H1 (cell line): ENCODE measurements at regions not wholly inside any gene's neighbourhood (a gene's known extent, or its start where the extent isn't known, plus 50 kb on each side); places are given as distances from the start of the nearest gene placed in this dataset.

Source experiments
- CTCF ChIA-PET: fragments of 300-600 bp; sonication (Branson Sonifier 250); formaldehyde crosslinking; loops from one replicate; lab custom pipeline; 2021; ENCODE audit not compliant: partially characterized antibody; lab: Charles Lee
- POLR2A ChIA-PET: fragments of 300-600 bp; sonication (Branson Sonifier 250); formaldehyde crosslinking; loops from one replicate; lab custom pipeline; 2021; ENCODE audit warnings: inconsistent platforms; ENCODE audit not compliant: partially characterized antibody; lab: Charles Lee
- DNase-seq, 2 experiments: peaks; one replicate each; pipeline versions ENCODE4 v3.0.0 to v3.0.0-alpha.2; 2010 to 2022; ENCODE audit warnings: low spot score in 2 of 2, low read depth in 1 of 2, mixed read lengths in 1 of 2
- FAIRE-seq: peaks from 2 replicates; lab custom pipeline; 2011; peaks lifted over from hg19 to GRCh38; lab: Jason Lieb, UNC
- H2AFZ ChIP-seq: 2 replicates; pipeline ENCODE4 v1.8.1; 2012; ENCODE audit warnings: low read length, inconsistent platforms
- H2AK5ac ChIP-seq: 2 replicates; pipeline ENCODE4 v1.6.1; 2013; ENCODE audit warnings: low read depth, low read length
- H2BK120ac ChIP-seq: replicated peaks from 2 replicates; pipeline ENCODE3; 2013; ENCODE audit warnings: low read depth, low read length, inconsistent platforms
- H2BK12ac ChIP-seq: 2 replicates; pipeline ENCODE4 v1.6.1; 2013; ENCODE audit warnings: low read depth, low read length
- H2BK15ac ChIP-seq: 2 replicates; pipeline ENCODE4 v1.6.1; 2013; ENCODE audit warnings: low read length
- H2BK20ac ChIP-seq: 2 replicates; pipeline ENCODE4 v1.6.1; 2013; ENCODE audit warnings: low read length
- H2BK5ac ChIP-seq: 2 replicates; pipeline ENCODE4 v1.6.1; 2013; ENCODE audit warnings: low read depth, low read length
- H3K14ac ChIP-seq: 2 replicates; pipeline ENCODE4 v1.6.1; 2013; ENCODE audit warnings: inconsistent platforms; ENCODE audit not compliant: insufficient read length
- H3K18ac ChIP-seq: 2 replicates; pipeline ENCODE4 v1.6.1; 2013; ENCODE audit warnings: low read length; ENCODE audit errors: extremely low read depth
- H3K23ac ChIP-seq: 2 replicates; pipeline ENCODE4 v1.6.1; 2013; ENCODE audit warnings: inconsistent platforms; ENCODE audit not compliant: insufficient read length
- H3K23me2 ChIP-seq: 2 replicates; pipeline ENCODE4 v1.6.1; 2013; ENCODE audit warnings: low read depth, low read length
- H3K27ac ChIP-seq: 2 replicates; pipeline ENCODE4 v1.6.1; 2011; ENCODE audit warnings: low read depth, low read length, inconsistent platforms
- H3K27me3 ChIP-seq, 4 experiments: replicated peaks in 1 of 4; 1 replicate in 1 of 4; 2 replicates in 3 of 4; pipeline versions ENCODE4 v1.6.1 to v1.8.1; 2011 to 2013; ENCODE audit warnings: low read length in 3 of 4, mild to moderate bottlenecking in 3 of 4, inconsistent platforms in 2 of 4, mixed read lengths in 2 of 4, moderate library complexity in 1 of 4; ENCODE audit not compliant: control insufficient read depth in 3 of 4, insufficient read depth in 3 of 4; ENCODE audit errors: extremely low read depth in 1 of 4
- H3K36me3 ChIP-seq, 4 experiments: 2 replicates each; pipeline versions ENCODE4 v1.6.1 to v1.8.1; 2011 to 2013; ENCODE audit warnings: mild to moderate bottlenecking in 4 of 4, low read length in 3 of 4, moderate library complexity in 2 of 4, control low read depth in 1 of 4, inconsistent platforms in 1 of 4; ENCODE audit not compliant: insufficient read depth in 4 of 4, control insufficient read depth in 2 of 4
- H3K4ac ChIP-seq: replicated peaks from 2 replicates; pipeline ENCODE3; 2013; ENCODE audit warnings: low read length, low read depth, mixed read lengths, inconsistent platforms; ENCODE audit not compliant: insufficient read length
- H3K4me1 ChIP-seq, 4 experiments: replicated peaks in 1 of 4; 1 replicate in 1 of 4; 2 replicates in 3 of 4; pipeline versions ENCODE4 v1.6.1 to v1.8.1; 2011 to 2013; ENCODE audit warnings: low read length in 3 of 4, inconsistent platforms in 2 of 4, mixed read lengths in 1 of 4; ENCODE audit not compliant: insufficient read depth in 4 of 4, control insufficient read depth in 3 of 4
- H3K4me2 ChIP-seq, 2 experiments: 2 replicates each; pipeline versions ENCODE4 v1.6.1 to v1.8.1; 2011 to 2013; ENCODE audit warnings: low read depth in 2 of 2, low read length in 2 of 2, control low read depth in 1 of 2, inconsistent platforms in 1 of 2, mild to moderate bottlenecking in 1 of 2; ENCODE audit not compliant: insufficient read depth in 1 of 2
- H3K4me3 ChIP-seq, 4 experiments: fragments of 200-600, 300-600 bp in 1 of 4; sonication (generic), shearing (Covaris generic), sonication (Bioruptor Twin) in 1 of 4; 2 replicates each; pipeline versions ENCODE4 v1.5.1 to v1.8.1; 2011 to 2016; ENCODE audit warnings: low read length in 4 of 4, low read depth in 3 of 4, control low read depth in 2 of 4, inconsistent platforms in 2 of 4, mild to moderate bottlenecking in 2 of 4, mixed read lengths in 1 of 4, moderate library complexity in 1 of 4; ENCODE audit not compliant: insufficient read depth in 2 of 4; ENCODE audit errors: extremely low read depth in 1 of 4
- H3K56ac ChIP-seq: replicated peaks from 2 replicates; pipeline ENCODE3; 2013; ENCODE audit warnings: low read depth, mild to moderate bottlenecking, mixed read lengths, low read length, inconsistent platforms; ENCODE audit not compliant: insufficient read length
- H3K79me1 ChIP-seq: 2 replicates; pipeline ENCODE4 v1.6.1; 2013; ENCODE audit warnings: low read depth, low read length, control low read depth
- H3K79me2 ChIP-seq, 2 experiments: 2 replicates each; pipeline versions ENCODE4 v1.6.1 to v1.8.1; 2012 to 2013; ENCODE audit warnings: low read length in 2 of 2, mild to moderate bottlenecking in 2 of 2, inconsistent platforms in 1 of 2; ENCODE audit not compliant: insufficient read depth in 2 of 2, control insufficient read depth in 1 of 2
- H3K9ac ChIP-seq, 4 experiments: replicated peaks in 1 of 4; 1 replicate in 1 of 4; 2 replicates in 3 of 4; pipeline versions ENCODE4 v1.6.1 to v1.8.1; 2011 to 2013; ENCODE audit warnings: low read depth in 3 of 4, low read length in 3 of 4, control low read depth in 2 of 4, mild to moderate bottlenecking in 2 of 4, moderate library complexity in 2 of 4, inconsistent platforms in 1 of 4; ENCODE audit errors: extremely low read depth in 1 of 4
- H3K9me3 ChIP-seq, 2 experiments: 2 replicates each; pipeline versions ENCODE4 v1.6.1 to v1.8.1; 2012 to 2013; ENCODE audit warnings: mild to moderate bottlenecking in 2 of 2, moderate library complexity in 2 of 2, control low read depth in 1 of 2, inconsistent platforms in 1 of 2, low read depth in 1 of 2, low read length in 1 of 2, mixed read lengths in 1 of 2; ENCODE audit not compliant: insufficient read depth in 2 of 2
- H4K20me1 ChIP-seq, 2 experiments: replicated peaks in 1 of 2; 2 replicates each; pipeline versions ENCODE3 to v1.8.1; 2011 to 2013; ENCODE audit warnings: inconsistent platforms in 2 of 2, low read length in 2 of 2, mild to moderate bottlenecking in 1 of 2; ENCODE audit not compliant: insufficient read depth in 2 of 2, control insufficient read depth in 1 of 2
- H4K5ac ChIP-seq: 2 replicates; pipeline ENCODE4 v1.6.1; 2013; ENCODE audit warnings: low read length, low read depth, mixed read lengths, inconsistent platforms; ENCODE audit not compliant: insufficient read length
- H4K8ac ChIP-seq: 2 replicates; pipeline ENCODE4 v1.8.0; 2013; ENCODE audit warnings: mild to moderate bottlenecking, moderate library complexity, low read length, inconsistent platforms; ENCODE audit not compliant: insufficient read depth; ENCODE audit errors: extremely low read depth
- H4K91ac ChIP-seq: replicated peaks from 2 replicates; pipeline ENCODE3; 2013; ENCODE audit warnings: low read length, mixed read lengths, inconsistent platforms; ENCODE audit not compliant: insufficient read length
- ASH2L ChIP-seq: fragments of 200-600, 300-600 bp; sonication (generic); IDR thresholded peaks from one replicate; pipeline ENCODE4 v1.7.1; 2017; ENCODE audit warnings: low read length
- CREB1 ChIP-seq: IDR thresholded peaks from 2 replicates; pipeline ENCODE4 v1.6.1; 2012; ENCODE audit warnings: inconsistent platforms
- FOSL1 ChIP-seq: IDR thresholded peaks from 2 replicates; pipeline ENCODE4 v1.6.1; 2011; ENCODE audit warnings: mild to moderate bottlenecking, low read depth, low read length, moderate library complexity; ENCODE audit not compliant: insufficient read depth
- USF2 ChIP-seq: IDR thresholded peaks from 2 replicates; pipeline ENCODE4 v1.6.1; 2011; ENCODE audit warnings: low read length, improper control_type of control experiment
- WGBS, 2 experiments: shearing (Covaris generic) in 1 of 2; methylation state at CpG; one replicate each; pipeline versions ENCODE4 v1.1.6 to v1.1.7; 2013 to 2015; ENCODE audit warnings: low lambda C conversion rate in 2 of 2, mixed read lengths in 2 of 2, inconsistent platforms in 1 of 2, low coverage in 1 of 2, missing lambda C conversion rate in 1 of 2; ENCODE audit not compliant: insufficient replicate concordance in 2 of 2, insufficient coverage in 1 of 2, insufficient read length in 1 of 2; ENCODE audit errors: extremely low coverage in 1 of 2, missing lambda C conversion rate in 1 of 2; 5-methylcytosine and 5-hydroxymethylcytosine counted together

DNA sequence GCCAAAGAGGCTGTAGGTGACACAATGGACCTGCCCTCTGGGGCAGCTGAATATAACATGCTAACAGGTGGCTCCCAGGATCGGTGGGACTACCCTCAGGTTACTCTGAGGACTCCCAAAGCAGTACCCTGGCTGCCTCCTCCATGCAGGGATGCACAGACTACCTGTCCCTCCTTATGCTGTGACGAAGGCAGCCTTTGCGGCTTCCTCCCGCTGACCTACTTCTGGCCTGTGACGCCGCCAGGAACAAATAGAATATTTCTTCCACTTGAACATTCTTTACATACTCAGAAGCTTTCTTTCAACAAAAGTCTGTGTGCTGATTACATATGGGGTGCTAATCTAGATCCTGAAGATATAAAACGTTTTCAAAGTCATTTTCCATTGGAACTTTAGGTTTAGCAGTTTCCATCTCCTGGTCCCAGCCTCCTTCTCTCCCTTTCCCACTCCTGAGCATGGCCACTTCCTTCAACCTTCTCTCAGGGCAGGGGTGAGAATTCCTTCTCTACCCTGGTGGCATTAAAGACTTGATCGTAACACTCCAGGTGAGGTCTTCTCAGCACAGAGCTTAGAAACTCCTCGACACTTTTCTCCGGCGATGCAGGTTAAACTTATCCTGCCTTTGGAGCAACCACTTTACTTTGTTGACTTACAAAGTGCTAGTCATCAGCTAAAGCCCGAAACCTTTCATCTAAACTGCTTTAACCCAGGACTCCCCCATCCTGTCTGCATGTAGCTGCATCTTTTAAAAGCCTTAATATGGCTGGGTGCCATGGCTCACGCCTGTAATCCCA, 58.9 kb upstream of the STK17B start:
- Histone ChIP-seq H3K27me3 (no peaks in the 10 kb centered on the region), H3K27ac (no peak overlapping the region), H3K4me1 (no peaks in the 10 kb centered on the region; a peak in 1 of 7 replicates), H3K23ac (no peak overlapping the region), H4K8ac (no peak overlapping the region), H3K36me3 (no peaks in the 10 kb centered on the region), H2AK5ac (no peak overlapping the region), H4K91ac (no peak overlapping the region), H2BK5ac (no peak overlapping the region), H3K18ac (no peak overlapping the region), H3K56ac (no peak overlapping the region), H2AFZ (no peak overlapping the region), H3K4me2 (no peak overlapping the region), H3K4me3 (no peak overlapping the region), H2BK20ac (no peak overlapping the region), H4K5ac (no peak overlapping the region), H3K9ac (no peak overlapping the region; a peak in 1 of 7 replicates), H3K79me1 (no peaks in the 10 kb centered on the region), H3K4ac (no peak overlapping the region), H3K79me2 (no peaks in the 10 kb centered on the region), H4K20me1 (no peaks in the 10 kb centered on the region), H3K23me2 (no peaks in the 10 kb centered on the region), H2BK12ac (no peak overlapping the region), H3K9me3 (no peaks in the 10 kb centered on the region), H2BK120ac (no peak overlapping the region), H3K14ac (no peak overlapping the region), H2BK15ac (no peak overlapping the region)
- POLR2A ChIA-PET = interaction anchor here (1.2 kb wide), 1 partner anchor 8 kb away, joined by 3 read pairs; no protein-coding TSS in a partner anchor
- WGBS, 2 experiments = 87% methylated on average over 13 of the region's 13 CpGs; no CpG with 5 or more reads in 1 of the 2 experiments
- DNase-seq (no peak), FAIRE-seq (no peak)
- CTCF ChIA-PET = interaction anchor here (0.6 kb wide), 2 partner anchors 8 to 46 kb away, joined by 3 read pairs; no protein-coding TSS in a partner anchor
- TF ChIP-seq USF2 = no peak
- no peak for TF ChIP-seq CREB1
- TF ChIP-seq ASH2L = no peak
- TF ChIP-seq FOSL1 = no peak
